Fibroblast of villous mesenchyme (primary cell): ENCODE measurements at regions not wholly inside any gene's neighbourhood (a gene's known extent, or its start where the extent isn't known, plus 50 kb on each side); places are given as distances from the start of the nearest gene placed in this dataset.
"Not testable (repeated sequence)": the region's sequence is repeated elsewhere in the genome, so short reads cannot be mapped to it uniquely, and the experiment has no call there.

Source experiments
- DNase-seq: peaks from one replicate; pipeline ENCODE4 v3.0.0-alpha.2; 2010; ENCODE audit warnings: low read depth
- H3K4me3 ChIP-seq: 2 replicates; pipeline ENCODE4 v1.5.1; 2011; ENCODE audit warnings: low read depth, mild to moderate bottlenecking, low read length
- CTCF ChIP-seq: IDR thresholded peaks from 2 replicates; pipeline ENCODE4 v1.5.1; 2012; ENCODE audit warnings: low read depth, mild to moderate bottlenecking, low read length; ENCODE audit not compliant: insufficient read depth

- peak; percentile 4 for DNase-seq
- TF ChIP-seq CTCF = peak; percentile 14
- no peak overlapping the region for H3K4me3 ChIP-seq
Observed at GRCh38 chr4:13821522-13821921, 194.0 kb upstream of the BOD1L1 start.

GRCh38 chr4:13825822-13826221 lies 198.3 kb upstream of the BOD1L1 start:
- not testable (repeated sequence) for H3K4me3 ChIP-seq, DNase-seq

GRCh38 chr4:13829457-13829856 lies 201.9 kb upstream of the BOD1L1 start:
- no peak for TF ChIP-seq CTCF
- DNase-seq = no peak

GRCh38 chr4:13830449-13830848 lies 202.9 kb upstream of the BOD1L1 start:
- no peak for TF ChIP-seq CTCF
- no peak overlapping the region for H3K4me3 ChIP-seq
- no peak for DNase-seq

More at GRCh38 chr4:13829457-13829856, 201.9 kb upstream of the BOD1L1 start:
- no peak overlapping the region for H3K4me3 ChIP-seq

GRCh38 chr4:13833171-13833804 lies 205.8 kb upstream of the BOD1L1 start:
- H3K4me3 ChIP-seq = no peak overlapping the region
- no peak for DNase-seq
- TF ChIP-seq CTCF = no peak

- peak; percentile 20 for DNase-seq
- no peak overlapping the region for H3K4me3 ChIP-seq
- TF ChIP-seq CTCF = no peak
Observed at GRCh38 chr4:13836946-13837912, 209.7 kb upstream of the BOD1L1 start.

- TF ChIP-seq CTCF = no peak
Observed at GRCh38 chr4:13840502-13841190, 213.1 kb upstream of the BOD1L1 start.

More at GRCh38 chr4:13840502-13841190, 213.1 kb upstream of the BOD1L1 start:
- no peak overlapping the region for H3K4me3 ChIP-seq
- no peak for DNase-seq
